NCI-H2227 treated with DMSO at 0.1 percent for 48 hours (cell line): ENCODE measurements at regions not wholly inside any gene's neighbourhood (a gene's known extent, or its start where the extent isn't known, plus 50 kb on each side); places are given as distances from the start of the nearest gene placed in this dataset.

Source experiments
- DNase-seq: peaks from one replicate; lab custom pipeline; 2025; lab: John Stamatoyannopoulos, UW

GRCh38 chr6:169891421-169891820 is 140.0 kb downstream of the ERMARD start:
- no peak for DNase-seq

DNA sequence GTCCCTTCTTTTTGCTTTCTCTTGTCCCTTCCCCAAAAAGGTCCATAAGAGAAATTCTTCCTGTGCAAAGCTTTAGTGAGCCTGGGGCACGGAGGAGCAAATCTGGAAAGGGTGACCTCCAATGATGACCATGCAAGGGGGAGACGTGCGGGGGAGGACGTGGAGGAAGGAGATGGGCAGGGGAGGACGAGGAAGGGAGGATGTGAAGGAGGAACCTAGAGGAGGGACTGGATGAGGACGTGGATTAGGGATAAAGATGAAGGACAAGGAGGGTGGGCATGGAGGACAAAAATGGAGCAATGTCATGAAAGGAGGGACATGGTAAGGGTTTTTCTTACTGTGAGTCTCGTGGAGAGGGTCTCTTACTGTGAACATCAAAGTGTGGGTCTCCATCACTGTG is 139.5 kb downstream of the ERMARD start:
- DNase-seq = no peak

GRCh38 chr6:169890049-169890448 is 138.6 kb downstream of the ERMARD start:
- no peak for DNase-seq

- DNase-seq = no peak
Measured at GRCh38 chr6:169887529-169888140, 136.2 kb downstream of the ERMARD start.

- no peak for DNase-seq
Measured at GRCh38 chr6:169886631-169887227, 135.3 kb downstream of the ERMARD start.

DNA sequence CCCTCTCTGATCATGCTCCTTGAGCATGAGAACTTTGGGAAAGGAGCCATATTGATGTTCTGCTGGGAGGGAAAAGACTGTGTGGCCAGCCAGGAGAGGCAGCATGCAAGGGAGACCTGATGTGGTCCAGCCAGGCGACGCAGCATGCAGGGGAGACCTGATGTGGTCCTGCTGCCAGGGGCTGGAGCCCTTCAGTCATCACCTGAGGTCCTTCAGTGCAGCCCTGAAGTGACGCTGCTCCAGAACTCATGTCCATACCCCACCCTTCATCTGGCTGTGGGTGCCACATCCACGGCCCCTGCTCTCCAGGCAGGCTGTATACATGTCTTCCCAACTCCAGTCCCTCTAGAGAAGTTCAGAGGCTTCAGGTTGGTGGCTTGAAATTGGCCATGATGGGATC is 134.4 kb downstream of the ERMARD start:
- no peak for DNase-seq

- DNase-seq = no peak
Measured at GRCh38 chr6:169885131-169885530, 133.7 kb downstream of the ERMARD start.

- no peak for DNase-seq
Measured at GRCh38 chr6:169884158-169884557, 132.7 kb downstream of the ERMARD start.

DNA sequence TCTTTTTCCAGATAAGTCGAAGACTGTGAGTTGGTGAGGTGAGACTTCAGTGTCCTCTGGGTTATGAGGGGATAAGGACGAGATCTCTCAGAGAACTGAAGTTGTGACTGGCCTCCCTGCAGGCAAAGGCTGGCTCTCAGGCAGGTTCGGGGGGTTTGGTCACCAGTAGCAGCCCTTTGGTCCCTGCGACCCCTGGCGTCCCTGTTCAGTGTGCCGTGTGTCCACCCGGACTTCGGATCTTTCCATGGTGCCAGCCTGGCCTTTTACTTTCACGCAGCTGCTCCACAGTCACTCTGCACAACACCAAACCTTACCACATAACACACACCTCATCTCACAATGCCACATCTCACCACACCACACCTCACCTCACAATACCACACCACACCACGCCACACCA is 131.9 kb downstream of the ERMARD start:
- DNase-seq = no peak

GRCh38 chr6:169881976-169882375 is 130.6 kb downstream of the ERMARD start:
- no peak for DNase-seq

DNA sequence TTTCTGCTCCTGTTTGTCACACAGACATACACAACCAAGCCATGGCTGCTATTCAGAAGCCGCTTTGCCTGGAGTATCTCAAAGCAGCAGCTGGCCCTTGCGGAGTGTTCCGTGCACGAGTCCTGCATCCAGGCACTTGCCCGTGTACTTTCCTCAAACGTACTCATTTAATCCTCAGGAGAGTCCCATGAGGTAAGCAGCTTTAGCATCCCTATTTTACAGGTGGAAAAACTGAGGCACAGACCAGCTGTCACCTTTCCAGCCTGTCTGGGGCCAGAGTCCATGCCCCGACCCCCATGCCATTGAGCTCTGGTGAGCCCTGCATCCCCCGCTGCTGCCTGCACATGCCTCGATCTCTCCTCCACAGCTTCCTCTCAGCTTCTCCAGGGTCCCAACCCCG is 130.0 kb downstream of the ERMARD start:
- no peak for DNase-seq

- DNase-seq = no peak
Measured at GRCh38 chr6:169880516-169880915, 129.1 kb downstream of the ERMARD start.

- DNase-seq = no peak
Measured at GRCh38 chr6:169869301-169869700, 117.9 kb downstream of the ERMARD start.

DNA sequence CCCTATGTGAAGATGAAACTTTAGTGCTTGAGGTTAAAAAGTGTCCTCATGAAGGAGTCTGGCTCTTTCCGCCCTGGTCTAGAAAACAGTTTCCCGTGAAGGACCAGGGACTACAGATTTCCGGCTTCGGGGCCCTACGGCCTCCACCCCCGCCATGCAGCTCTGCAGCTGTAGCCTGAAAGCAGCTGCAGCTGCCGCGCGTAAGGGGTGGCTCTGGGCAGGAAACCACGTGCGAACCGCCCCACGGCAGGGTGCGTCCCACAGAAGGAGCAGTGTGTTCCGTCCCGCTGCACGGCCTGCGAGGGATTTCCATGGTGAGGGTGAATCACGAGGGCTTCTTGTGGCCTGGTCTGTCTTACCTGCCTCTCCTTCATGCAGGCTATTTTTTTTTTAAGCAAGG is 117.0 kb downstream of the ERMARD start:
- DNase-seq = no peak

DNA sequence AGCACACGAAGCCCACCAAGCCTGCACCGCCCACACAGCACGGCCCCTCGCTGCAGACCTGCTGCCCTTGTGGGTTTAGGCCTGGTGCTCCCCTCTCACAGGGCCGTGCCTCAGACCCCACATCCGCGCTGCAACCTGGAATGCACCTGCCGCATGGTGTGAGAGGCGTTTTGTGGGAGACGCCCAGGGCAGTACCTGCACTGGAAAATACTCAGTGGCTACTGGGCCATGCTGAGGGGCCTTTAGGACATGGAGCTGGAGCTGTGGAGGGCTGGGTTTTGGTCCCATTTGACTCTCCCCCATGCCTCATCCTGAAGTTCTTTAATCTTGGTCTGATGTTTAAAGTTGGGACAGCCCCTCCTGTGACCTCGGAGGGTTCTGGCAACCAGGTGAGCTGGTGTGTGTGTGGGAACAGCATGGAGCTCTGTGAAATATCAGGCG is 116.3 kb downstream of the ERMARD start:
- no peak for DNase-seq

DNA sequence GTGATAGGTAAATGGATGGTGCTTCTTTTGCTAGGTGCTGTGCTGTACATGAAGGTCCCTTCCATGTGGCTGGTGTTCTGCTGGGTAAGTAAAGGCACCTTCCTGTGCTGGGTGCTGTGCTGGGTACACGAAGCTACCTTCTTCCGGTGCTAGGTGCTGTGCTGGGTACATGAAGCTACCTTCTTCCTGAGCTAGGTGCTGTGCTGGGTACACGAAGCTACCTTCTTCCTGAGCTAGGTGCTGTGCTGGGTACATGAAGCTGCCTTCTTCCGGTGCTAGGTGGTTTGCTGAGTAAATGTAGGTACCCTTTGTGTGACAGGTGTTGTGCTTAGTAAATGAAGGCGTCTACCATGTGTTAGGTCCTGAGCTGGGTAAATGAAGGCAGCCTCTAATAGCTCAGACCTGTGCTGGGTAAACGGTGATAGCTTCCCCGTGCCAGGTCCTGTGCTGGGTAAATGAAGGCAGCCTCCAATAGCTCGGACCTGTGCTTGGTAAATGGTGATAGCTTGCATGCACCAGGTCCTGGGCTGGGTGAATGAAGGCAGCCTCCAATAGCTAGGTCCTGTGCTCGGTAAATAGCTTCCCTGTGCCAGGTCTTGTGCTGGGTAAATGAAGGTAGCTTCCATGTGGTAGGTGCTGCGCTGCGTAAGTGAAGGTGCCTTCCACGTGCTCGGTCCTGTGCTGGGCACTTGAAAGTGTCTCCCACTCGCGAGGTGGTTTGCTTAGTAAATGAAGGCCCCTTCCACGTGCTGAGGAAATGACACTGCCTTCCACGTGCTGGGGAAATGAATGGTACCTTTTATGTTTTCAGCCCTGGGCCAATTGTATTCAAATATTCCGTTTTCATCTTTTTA is 115.5 kb downstream of the ERMARD start:
- no peak for DNase-seq

DNA sequence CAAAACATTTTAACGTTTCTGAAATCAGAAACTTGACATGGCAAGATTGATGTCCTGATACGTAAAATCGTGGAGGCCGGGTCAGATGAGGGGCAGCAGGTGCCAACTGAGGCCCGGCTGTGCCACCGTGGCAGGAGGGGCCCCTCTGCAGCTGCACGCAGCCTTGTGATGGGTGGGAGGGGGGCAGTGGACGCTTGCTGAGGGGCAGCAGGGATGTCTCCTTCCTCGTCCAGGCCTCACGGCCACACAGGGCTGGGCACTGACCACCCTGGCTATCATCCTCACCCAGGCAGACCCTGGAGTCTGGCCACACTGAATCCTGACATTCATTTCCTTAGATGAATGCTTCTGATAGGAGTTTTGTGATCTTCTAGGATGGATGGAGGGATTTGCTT is 114.7 kb downstream of the ERMARD start:
- DNase-seq = no peak

DNA sequence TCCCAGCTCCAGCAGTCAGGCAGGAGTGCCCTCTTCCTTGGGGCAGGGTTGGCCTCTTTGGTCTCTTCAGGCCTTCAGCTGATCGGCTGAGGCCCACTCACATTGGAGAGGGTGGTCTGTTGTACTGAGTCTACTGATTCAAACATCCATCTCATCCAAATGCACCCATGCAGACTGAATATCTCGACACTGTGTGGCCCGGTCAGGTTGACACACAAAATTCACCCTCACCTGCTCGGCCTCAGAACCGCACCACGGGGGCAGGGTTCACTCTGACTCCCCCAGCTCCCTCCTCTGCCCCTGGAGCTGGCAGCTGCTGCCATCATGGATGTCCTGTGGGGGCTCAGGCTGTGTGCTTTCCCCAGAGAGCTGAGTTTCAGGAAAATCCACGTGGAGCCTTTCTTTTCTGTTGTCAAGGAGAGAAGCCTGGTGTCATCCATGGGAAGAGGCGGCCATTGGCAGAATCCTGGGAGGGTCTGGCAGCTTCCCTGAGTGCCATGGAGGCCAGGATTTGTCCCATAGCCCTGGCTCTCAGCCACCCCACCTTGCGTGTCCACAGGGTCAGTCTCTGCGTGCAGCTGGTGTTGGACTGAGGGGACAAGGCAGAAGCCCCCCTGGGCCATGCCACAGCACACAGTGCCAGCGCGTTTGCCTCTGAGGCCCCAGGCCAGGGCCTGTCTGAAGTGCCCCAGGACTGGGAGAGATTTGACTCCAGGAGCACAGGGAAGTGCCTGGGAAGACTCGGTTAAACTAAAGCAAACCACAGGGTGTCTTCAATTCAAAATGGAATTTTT is 114.1 kb downstream of the ERMARD start:
- no peak for DNase-seq

DNA sequence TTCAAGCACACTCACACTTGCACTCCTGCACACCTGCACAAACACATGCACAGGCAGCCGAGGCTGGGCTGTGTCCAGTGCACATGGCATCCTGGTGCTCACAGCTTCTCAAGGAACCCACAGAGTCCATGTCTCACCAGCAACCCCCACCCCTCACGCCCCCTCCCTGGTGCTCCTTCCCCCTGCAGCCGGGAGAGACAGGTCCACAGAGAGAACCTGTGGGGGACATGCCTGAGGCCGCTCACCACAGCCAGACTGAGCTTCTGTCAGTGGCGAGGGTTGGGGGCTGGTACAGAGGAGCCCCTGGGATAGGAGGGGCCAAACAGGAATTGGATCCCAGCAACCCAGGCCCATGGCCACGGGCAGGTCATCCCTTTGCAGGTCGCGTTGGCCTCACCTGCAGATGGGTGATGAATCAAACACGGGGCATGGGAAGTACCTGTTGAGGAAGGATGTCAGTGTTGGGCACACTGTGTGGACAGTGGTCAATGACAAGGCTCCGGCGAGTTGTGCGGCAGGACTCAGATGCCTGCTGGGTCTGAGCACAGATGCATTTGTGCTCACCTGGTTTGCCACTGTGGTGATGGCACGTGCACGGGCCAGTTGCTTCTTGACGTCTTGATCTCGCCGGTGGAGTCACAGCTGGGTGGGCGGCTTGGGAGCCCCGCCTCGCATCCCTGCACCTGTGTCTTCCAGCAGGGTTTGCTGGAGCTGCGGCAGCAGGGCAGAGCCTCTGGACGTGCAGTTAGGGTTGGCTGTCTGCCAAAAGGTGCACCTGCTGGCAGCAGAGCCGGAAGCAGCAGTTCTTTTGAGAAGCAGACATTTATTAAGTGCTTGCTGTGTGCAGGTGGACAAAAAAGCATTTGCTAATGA is 113.0 kb downstream of the ERMARD start:
- no peak for DNase-seq

GRCh38 chr6:169863710-169864109 is 112.3 kb downstream of the ERMARD start:
- no peak for DNase-seq

- DNase-seq = no peak
Measured at GRCh38 chr6:169862892-169863525, 111.6 kb downstream of the ERMARD start.
